ENCODE measurements at regions not wholly inside any gene's neighbourhood (a gene's known extent, or its start where the extent isn't known, plus 50 kb on each side); places are given as distances from the start of the nearest gene placed in this dataset.

DNA sequence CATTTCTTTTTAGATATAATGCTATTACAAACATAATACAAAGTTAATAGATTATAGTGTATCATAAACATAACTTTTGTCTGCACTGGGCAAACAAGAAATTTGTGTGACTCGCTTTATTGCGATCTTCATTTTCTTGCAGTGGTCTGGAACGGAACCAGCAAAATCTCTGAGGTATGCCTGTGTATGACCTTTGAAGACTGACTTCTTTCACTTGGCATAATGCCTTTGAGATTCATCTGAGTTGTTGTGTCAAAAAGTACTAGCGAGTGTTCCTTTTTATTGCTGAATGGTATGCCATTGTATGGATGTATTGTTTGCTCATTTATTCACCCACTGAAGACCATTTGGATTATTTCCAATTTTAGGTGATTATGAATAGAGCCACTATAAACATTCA lies 69.2 kb downstream of the TANC2 start:
- TF ChIP-seq, protein P1, sequence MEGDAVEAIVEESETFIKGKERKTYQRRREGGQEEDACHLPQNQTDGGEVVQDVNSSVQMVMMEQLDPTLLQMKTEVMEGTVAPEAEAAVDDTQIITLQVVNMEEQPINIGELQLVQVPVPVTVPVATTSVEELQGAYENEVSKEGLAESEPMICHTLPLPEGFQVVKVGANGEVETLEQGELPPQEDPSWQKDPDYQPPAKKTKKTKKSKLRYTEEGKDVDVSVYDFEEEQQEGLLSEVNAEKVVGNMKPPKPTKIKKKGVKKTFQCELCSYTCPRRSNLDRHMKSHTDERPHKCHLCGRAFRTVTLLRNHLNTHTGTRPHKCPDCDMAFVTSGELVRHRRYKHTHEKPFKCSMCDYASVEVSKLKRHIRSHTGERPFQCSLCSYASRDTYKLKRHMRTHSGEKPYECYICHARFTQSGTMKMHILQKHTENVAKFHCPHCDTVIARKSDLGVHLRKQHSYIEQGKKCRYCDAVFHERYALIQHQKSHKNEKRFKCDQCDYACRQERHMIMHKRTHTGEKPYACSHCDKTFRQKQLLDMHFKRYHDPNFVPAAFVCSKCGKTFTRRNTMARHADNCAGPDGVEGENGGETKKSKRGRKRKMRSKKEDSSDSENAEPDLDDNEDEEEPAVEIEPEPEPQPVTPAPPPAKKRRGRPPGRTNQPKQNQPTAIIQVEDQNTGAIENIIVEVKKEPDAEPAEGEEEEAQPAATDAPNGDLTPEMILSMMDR (IDR thresholded peaks at IDR 0.05; ENCODE audit: insufficient read depth, low read length, poor library complexity, severe bottlenecking): no peak
- TF ChIP-seq EZH2phosphoT487 (conservative IDR thresholded peaks at IDR 0.05; ENCODE audit: low read length): no peak
